ENCODE measurements at regions not wholly inside any gene's neighbourhood (a gene's known extent, or its start where the extent isn't known, plus 50 kb on each side); places are given as distances from the start of the nearest gene placed in this dataset.

DNA sequence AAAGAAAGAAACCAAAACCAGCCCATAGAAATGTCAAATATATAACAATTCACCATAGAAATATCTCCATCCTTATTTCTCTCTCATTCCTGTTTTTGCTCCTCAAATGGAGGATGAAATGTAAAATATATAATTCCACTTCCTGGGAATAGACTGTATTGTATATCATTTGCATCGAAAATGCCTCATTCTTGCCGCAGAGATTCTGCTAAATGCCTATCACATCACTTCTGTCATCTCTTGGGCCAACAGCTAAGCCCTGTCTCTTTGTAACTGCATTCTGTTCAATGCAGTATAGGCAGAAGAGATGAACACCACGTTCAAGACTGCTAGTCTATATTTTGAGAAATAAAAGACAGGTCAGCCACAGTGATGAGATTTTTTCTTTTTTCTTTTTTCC, 956.3 kb upstream of the SOX9 start:
- TF ChIP-seq, protein P1, sequence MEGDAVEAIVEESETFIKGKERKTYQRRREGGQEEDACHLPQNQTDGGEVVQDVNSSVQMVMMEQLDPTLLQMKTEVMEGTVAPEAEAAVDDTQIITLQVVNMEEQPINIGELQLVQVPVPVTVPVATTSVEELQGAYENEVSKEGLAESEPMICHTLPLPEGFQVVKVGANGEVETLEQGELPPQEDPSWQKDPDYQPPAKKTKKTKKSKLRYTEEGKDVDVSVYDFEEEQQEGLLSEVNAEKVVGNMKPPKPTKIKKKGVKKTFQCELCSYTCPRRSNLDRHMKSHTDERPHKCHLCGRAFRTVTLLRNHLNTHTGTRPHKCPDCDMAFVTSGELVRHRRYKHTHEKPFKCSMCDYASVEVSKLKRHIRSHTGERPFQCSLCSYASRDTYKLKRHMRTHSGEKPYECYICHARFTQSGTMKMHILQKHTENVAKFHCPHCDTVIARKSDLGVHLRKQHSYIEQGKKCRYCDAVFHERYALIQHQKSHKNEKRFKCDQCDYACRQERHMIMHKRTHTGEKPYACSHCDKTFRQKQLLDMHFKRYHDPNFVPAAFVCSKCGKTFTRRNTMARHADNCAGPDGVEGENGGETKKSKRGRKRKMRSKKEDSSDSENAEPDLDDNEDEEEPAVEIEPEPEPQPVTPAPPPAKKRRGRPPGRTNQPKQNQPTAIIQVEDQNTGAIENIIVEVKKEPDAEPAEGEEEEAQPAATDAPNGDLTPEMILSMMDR (IDR thresholded peaks at IDR 0.05) = no peak
- no peak for TF ChIP-seq POLR2AphosphoS5 (IDR thresholded peaks at IDR 0.05; ENCODE audit: insufficient read depth in 1 of 2, low read depth in 1 of 2)
- TF ChIP-seq POLR2A (IDR thresholded peaks at IDR 0.05) = no peak

Measured in vagina (tissue), 2 donors.